GM21529 (cell line): ENCODE measurements at regions not wholly inside any gene's neighbourhood (a gene's known extent, or its start where the extent isn't known, plus 50 kb on each side); places are given as distances from the start of the nearest gene placed in this dataset.

Source experiments
- ATAC-seq: cut with Tn5 transposase; IDR thresholded peaks from one replicate; pipeline ENCODE4 v1.9.1; 2021; ENCODE audit not compliant: unreplicated experiment

GRCh38 chr20:40326784-40327183, 362.3 kb downstream of the MAFB start:
- ATAC-seq: no peak

- no peak for ATAC-seq
Measured at GRCh38 chr20:40325006-40325568, 363.9 kb downstream of the MAFB start.

GRCh38 chr20:40323361-40323794, 365.7 kb downstream of the MAFB start:
- ATAC-seq: no peak

- ATAC-seq: no peak
Measured at GRCh38 chr20:40322941-40323340, 366.1 kb downstream of the MAFB start.

GRCh38 chr20:40320517-40321011, 368.5 kb downstream of the MAFB start:
- no peak for ATAC-seq

DNA sequence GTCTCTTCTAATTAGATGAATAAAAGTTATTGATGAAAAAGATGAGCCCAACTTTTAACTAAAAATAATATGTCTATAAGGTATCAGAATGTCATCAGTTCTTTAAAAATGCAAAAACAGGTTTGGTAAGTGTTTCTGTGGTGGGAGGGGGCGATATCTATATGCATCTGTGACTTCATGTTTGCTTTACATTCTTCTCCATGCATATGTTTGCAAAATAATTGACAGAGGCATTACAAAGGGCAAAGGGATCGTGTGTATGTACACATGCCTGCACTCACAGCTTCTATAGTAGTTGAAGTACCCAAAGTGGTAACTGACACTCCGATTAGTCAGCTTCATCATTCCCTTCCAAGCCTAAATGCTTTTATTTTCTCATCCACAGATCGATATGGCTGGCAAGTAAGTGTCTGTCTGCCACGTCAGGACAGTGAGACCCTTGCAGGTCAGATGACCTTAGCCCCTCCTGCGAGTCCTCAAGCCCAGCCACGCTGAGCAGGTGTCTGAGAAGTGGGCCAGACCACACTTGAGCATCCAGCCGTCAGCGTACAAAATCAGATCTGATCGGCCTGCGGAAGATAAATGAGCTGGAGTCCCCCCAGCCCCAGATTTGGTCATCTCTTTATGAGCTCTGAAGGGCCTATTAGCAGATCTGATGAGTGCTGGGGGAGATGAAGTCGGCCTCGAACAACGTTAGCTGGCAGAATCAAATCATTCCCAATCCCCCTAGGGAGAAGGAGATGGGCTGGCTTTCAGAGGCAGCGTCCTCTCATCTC, 369.1 kb downstream of the MAFB start:
- no peak for ATAC-seq

DNA sequence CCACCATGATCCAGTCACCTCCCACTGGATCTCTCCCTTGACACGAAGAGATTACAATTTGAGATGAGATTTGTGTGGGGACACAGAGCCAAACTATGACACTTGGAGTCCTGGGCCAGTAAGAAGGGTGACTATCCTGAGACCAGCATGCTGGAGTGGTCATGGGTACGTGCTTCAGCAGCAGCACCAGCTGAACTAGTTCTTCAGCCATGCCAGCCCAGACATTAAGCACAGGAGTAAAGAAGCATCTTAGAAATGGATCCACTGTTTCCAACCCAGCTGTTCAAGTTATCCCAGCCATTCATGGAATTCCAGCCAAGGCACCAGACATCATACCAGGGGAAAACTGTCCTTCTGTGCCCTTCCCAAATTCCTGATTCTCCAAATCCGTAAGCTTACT, 370.0 kb downstream of the MAFB start:
- ATAC-seq: no peak

DNA sequence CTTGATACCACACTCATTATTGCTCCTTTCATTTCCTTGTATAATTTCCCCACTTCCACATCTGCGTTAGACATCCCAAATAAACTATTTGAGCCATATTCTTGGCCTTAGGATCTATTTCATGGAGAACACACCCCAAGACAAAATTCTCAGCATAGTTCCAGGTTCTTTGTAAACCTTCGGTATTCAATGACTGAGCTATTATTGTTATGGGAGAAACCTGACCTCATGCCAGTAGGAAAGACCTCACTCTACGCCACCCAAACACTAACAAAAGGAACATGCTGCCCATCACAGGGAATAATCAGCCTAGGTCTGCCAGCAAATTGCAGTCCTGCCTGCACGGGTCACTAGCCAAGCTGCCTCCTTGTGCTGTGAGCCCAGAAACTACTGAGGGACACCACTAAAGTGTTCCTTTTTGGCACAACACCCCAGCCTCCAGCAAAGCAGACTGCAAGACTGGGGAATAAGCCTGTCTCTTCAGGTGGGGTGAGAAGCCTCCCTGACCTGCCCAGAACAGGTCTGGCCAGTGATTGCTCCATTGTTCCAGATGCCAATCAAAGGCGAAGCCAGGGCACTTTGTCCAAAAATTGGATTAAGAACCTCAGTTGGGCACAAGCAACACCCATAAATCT, 371.8 kb downstream of the MAFB start:
- no peak for ATAC-seq

DNA sequence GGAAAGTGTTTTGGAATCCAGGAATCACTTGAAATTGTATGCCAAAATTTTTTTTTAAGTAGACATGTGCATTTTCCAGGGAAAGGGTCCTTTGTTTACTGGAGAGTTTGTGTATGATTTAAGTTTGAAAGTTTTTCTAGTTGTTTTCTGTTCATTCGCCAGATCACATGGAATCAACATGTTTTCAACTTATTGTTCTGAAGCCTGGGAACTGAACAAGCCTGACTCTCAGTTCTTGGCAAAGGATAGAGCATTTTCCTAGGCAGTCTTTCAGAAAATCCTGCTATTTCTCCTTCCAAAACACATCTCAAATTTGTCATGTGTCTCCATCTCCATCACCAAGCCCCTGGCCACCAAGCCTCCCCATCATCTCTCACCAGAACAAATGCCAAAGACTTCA, 374.8 kb downstream of the MAFB start:
- no peak for ATAC-seq

DNA sequence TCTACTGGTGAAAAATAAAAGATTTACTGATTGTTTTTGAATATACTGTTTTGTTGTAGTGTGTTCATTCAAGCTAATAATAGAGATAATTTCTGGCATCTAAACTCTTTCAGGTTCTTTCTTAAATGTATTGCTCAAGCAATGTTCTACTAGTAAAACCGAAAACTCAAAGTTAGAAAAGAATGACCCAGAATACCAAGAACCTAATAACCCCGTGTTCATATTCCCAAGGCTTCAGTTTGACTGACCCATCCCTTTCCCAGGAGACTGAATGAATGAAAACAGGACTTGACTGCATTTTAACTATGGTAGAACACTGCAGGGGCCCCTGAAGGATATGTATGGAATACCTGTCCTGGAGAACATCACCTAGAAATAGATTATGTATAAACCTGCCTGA, 375.3 kb downstream of the MAFB start:
- no peak for ATAC-seq

DNA sequence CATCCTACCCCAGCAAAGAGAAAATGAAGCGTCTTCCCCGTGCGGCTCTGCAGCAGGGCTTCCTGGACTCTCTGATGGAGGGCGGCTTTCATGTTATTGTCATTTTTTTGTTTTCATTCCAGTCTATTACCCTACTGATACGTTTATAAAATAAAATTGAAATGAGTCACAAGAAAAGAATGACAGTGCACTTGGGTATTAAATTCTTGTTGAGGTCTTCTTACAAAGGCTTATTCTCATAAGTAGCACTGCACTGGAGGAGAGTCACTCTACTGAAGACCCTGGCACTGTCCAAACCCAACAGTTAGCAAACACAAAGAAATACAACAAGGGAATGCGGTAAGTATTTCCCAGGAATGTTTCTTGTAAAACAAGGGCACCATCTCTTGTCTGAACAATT, 379.3 kb downstream of the MAFB start:
- ATAC-seq: no peak

GRCh38 chr20:40307997-40308396, 381.0 kb downstream of the MAFB start:
- no peak for ATAC-seq

- no peak for ATAC-seq
Measured at GRCh38 chr20:40307268-40307667, 381.8 kb downstream of the MAFB start.

DNA sequence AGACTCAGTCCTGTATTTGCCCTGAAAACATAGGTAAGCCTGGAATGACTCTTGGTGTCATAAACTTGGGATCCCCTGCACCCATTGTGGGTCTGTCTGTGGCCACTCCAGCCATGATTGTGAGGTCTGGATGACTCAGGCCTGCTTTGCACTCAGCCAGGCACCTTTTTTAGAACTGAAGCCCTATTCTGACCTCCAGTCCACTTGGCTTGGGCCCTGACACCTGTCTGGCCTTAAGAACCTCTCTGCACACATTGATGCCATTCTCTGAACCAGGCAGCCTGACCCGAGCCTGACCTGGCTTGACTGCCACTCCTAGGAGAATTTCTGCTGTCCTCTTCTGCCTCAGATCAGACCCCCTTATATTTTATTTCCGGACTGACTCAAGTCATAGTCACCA, 383.7 kb downstream of the MAFB start:
- no peak for ATAC-seq

- ATAC-seq: no peak
Measured at GRCh38 chr20:40304119-40304613, 384.9 kb downstream of the MAFB start.

- ATAC-seq: no peak
Measured at GRCh38 chr20:40294747-40295146, 394.3 kb downstream of the MAFB start.

GRCh38 chr20:40294175-40294574, 394.9 kb downstream of the MAFB start:
- no peak for ATAC-seq

DNA sequence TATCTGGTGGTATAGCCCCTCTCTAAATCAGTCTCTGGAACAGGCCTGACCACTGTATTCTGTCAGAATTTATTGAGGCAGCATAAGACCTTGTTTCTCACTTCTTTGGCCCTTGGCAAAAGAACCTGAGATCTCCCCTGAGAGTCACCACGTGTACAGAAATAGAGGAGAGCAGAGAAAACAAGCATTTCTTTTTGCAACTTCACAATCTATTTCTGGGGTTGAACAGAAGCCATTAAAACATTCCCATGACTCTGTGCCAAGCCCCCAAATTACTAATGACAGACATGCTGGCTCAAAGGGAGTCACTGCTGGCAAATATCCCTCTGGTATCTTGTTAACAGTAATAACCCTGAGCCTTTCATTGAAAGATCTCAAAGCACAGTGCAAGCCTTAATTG, 395.3 kb downstream of the MAFB start:
- no peak for ATAC-seq

DNA sequence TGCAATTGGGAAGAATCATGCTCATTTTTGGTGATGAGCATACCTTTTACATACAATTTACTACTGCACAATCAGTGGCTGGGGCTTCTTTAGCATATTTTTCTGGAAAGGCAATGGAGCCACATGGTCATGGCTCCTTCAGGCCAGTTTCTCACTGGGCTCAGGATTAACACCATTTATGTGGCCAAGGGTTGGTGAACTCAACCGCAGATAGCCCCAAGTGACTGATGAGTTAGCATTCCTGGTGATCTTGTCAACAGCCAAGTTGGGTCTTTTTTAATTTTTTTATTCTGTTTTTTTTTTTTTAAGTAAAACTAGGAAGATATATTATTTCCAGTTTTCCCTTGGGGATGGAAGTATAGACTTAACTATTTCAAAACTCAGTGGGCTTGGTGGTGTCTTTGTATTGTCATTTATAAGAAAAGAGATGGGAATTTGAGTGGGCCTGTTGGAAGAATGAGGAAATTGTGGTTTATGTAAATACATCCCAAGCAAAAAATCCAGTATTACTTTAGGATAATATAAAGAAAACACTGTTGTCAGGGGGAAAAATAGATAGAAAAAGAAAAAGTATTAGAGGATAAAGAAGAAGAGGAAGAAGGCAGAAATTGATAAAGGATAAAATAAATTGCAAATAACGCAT, 397.4 kb downstream of the MAFB start:
- no peak for ATAC-seq

GRCh38 chr20:40287683-40288082, 401.4 kb downstream of the MAFB start:
- ATAC-seq: no peak

- no peak for ATAC-seq
Measured at GRCh38 chr20:40286975-40287531, 402.0 kb downstream of the MAFB start.
